ENCODE measurements at regions not wholly inside any gene's neighbourhood (a gene's known extent, or its start where the extent isn't known, plus 50 kb on each side); places are given as distances from the start of the nearest gene placed in this dataset.

GRCh38 chr13:67395577-67395976 lies 165.4 kb upstream of the PCDH9 start:
- TF ChIP-seq CTCF (conservative IDR thresholded peaks at IDR 0.05; ENCODE audit: low read depth, low read length) (no peak), EZH2 (IDR thresholded peaks at IDR 0.05; ENCODE audit: low read length, unreplicated experiment) (no peak), EZH2phosphoT487 (IDR thresholded peaks at IDR 0.05; ENCODE audit: borderline replicate concordance, low read length) (no peak)

Measured in PC-3 (cell line).